ENCODE measurements at regions not wholly inside any gene's neighbourhood (a gene's known extent, or its start where the extent isn't known, plus 50 kb on each side); places are given as distances from the start of the nearest gene placed in this dataset.

DNA sequence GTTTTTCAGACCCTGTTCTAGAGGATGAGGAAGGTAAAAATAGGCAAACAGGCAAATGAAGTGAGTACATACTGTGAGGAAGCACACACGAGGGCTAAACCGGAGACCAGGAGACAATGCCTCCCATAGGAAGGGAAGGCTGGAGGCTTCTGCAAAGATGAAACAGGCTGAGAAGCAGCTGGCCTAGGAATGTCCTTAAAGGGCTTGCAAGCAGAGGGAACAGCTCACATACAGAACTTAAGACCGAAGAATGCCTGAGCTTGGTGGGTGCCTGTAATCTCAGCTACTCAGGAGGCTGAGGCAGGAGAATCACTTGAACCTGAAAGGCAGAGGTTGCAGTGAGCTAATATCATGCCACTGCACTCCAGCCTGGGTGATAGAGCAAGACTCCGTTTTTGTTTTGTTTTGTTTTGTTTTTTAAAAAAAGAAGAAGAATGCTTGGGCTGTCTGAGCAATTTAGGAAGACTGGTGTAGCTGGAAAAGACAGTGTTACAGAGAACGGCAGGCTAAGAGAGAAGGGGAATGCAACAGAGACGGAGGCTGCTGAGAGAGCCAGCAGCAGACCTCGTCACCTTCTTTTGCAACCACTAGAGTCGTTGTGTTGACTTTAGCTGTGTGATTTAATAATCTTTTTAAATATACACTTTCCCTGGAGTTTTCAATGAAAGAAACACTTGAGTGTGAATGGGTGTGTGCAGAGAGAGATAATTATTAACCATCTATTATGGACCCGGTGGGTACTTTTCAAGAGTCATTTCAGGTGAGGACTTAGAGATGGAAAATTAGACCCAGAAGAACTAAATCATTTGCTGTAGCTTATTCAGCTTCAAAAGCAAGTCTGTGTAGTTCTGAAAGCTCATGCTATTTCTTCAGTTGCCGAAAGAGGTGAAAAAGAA, 232.8 kb downstream of the GALR1 start:
- Histone ChIP-seq H4K20me1 (ENCODE audit: insufficient read depth) (no peaks in the 10 kb centered on the region), H3K9ac (ENCODE audit: low read length) (no peak overlapping the region), H3K27ac (ENCODE audit: low read length) (no peak overlapping the region), H3K4me3 (ENCODE audit: low read length) (no peak overlapping the region), H3K4me2 (ENCODE audit: low read length) (no peak overlapping the region), H3F3A (ENCODE audit: insufficient read depth, low read length, poor library complexity, severe bottlenecking) (no peaks in the 10 kb centered on the region), H3K36me3 (ENCODE audit: insufficient read depth, low read length) (no peaks in the 10 kb centered on the region), H3K9me3 (ENCODE audit: low read length) (no peaks in the 10 kb centered on the region), H3K79me2 (replicated peaks; ENCODE audit: insufficient read depth, low read length) (no peaks in the 10 kb centered on the region), H3K9me2 (ENCODE audit: insufficient read depth, low read length) (no peaks in the 10 kb centered on the region), H2AFZ (ENCODE audit: low read depth, low read length) (no peak overlapping the region), H3K27me3 (ENCODE audit: insufficient read depth, low read depth, low read length) (no peaks in the 10 kb centered on the region)
- TF ChIP-seq EZH2 (IDR thresholded peaks at IDR 0.05; ENCODE audit: borderline replicate concordance, insufficient read depth, low read length, poor library complexity, severe bottlenecking) (no peak), SMC3 (conservative IDR thresholded peaks at IDR 0.05; ENCODE audit: poor library complexity) (no peak), MXI1 (conservative IDR thresholded peaks at IDR 0.05; ENCODE audit: poor library complexity, severe bottlenecking) (no peak), TAF1 (IDR thresholded peaks at IDR 0.05; ENCODE audit: low read depth) (no peak), POLR2AphosphoS5 (IDR thresholded peaks at IDR 0.05) (no peak), RAD21 (conservative IDR thresholded peaks at IDR 0.05) (no peak), EP300 (conservative IDR thresholded peaks at IDR 0.05; ENCODE audit: poor library complexity, severe bottlenecking) (no peak)
- TF ChIP-seq, protein P1, sequence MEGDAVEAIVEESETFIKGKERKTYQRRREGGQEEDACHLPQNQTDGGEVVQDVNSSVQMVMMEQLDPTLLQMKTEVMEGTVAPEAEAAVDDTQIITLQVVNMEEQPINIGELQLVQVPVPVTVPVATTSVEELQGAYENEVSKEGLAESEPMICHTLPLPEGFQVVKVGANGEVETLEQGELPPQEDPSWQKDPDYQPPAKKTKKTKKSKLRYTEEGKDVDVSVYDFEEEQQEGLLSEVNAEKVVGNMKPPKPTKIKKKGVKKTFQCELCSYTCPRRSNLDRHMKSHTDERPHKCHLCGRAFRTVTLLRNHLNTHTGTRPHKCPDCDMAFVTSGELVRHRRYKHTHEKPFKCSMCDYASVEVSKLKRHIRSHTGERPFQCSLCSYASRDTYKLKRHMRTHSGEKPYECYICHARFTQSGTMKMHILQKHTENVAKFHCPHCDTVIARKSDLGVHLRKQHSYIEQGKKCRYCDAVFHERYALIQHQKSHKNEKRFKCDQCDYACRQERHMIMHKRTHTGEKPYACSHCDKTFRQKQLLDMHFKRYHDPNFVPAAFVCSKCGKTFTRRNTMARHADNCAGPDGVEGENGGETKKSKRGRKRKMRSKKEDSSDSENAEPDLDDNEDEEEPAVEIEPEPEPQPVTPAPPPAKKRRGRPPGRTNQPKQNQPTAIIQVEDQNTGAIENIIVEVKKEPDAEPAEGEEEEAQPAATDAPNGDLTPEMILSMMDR (IDR thresholded peaks at IDR 0.05; ENCODE audit: poor library complexity, severe bottlenecking), result no peak
- TF ChIP-seq, protein P2, sequence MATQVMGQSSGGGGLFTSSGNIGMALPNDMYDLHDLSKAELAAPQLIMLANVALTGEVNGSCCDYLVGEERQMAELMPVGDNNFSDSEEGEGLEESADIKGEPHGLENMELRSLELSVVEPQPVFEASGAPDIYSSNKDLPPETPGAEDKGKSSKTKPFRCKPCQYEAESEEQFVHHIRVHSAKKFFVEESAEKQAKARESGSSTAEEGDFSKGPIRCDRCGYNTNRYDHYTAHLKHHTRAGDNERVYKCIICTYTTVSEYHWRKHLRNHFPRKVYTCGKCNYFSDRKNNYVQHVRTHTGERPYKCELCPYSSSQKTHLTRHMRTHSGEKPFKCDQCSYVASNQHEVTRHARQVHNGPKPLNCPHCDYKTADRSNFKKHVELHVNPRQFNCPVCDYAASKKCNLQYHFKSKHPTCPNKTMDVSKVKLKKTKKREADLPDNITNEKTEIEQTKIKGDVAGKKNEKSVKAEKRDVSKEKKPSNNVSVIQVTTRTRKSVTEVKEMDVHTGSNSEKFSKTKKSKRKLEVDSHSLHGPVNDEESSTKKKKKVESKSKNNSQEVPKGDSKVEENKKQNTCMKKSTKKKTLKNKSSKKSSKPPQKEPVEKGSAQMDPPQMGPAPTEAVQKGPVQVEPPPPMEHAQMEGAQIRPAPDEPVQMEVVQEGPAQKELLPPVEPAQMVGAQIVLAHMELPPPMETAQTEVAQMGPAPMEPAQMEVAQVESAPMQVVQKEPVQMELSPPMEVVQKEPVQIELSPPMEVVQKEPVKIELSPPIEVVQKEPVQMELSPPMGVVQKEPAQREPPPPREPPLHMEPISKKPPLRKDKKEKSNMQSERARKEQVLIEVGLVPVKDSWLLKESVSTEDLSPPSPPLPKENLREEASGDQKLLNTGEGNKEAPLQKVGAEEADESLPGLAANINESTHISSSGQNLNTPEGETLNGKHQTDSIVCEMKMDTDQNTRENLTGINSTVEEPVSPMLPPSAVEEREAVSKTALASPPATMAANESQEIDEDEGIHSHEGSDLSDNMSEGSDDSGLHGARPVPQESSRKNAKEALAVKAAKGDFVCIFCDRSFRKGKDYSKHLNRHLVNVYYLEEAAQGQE (IDR thresholded peaks at IDR 0.05; ENCODE audit: borderline replicate concordance), result no peak

DNA sequence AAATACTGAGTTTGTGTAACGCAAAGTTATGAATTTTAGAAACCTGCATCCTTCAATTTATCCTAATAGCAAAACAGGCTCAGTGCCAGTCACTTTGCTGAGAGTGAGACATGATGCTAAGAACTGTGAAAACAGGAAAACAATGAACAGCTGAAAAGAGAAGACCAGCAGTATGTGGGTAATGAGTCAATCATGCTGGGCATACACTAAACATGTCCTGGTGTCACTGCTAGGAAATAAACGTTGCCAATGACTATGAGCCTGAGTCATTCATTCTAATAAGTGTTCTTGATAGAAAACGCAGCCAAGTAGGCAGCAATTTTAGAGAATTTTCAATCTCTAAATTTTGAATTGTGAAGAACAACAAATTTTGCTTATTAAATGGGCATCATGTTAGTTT, 237.3 kb downstream of the GALR1 start:
- Histone ChIP-seq H3K9ac (ENCODE audit: low read length) (no peak overlapping the region), H3K27ac (ENCODE audit: low read length) (no peak overlapping the region), H3K36me3 (ENCODE audit: insufficient read depth, low read length) (no peaks in the 10 kb centered on the region), H3K4me2 (ENCODE audit: low read length) (no peak overlapping the region), H3F3A (ENCODE audit: insufficient read depth, low read length, poor library complexity, severe bottlenecking) (no peaks in the 10 kb centered on the region), H3K27me3 (ENCODE audit: insufficient read depth, low read depth, low read length) (no peaks in the 10 kb centered on the region), H3K9me3 (ENCODE audit: low read length) (no peaks in the 10 kb centered on the region), H2AFZ (ENCODE audit: low read depth, low read length) (no peak overlapping the region), H4K20me1 (ENCODE audit: insufficient read depth) (no peaks in the 10 kb centered on the region), H3K79me2 (replicated peaks; ENCODE audit: insufficient read depth, low read length) (no peaks in the 10 kb centered on the region), H3K9me2 (ENCODE audit: insufficient read depth, low read length) (no peaks in the 10 kb centered on the region), H3K4me3 (ENCODE audit: low read length) (no peak overlapping the region)
- TF ChIP-seq EZH2 (IDR thresholded peaks at IDR 0.05; ENCODE audit: borderline replicate concordance, insufficient read depth, low read length, poor library complexity, severe bottlenecking) (no peak), TAF1 (IDR thresholded peaks at IDR 0.05; ENCODE audit: low read depth) (no peak), RAD21 (conservative IDR thresholded peaks at IDR 0.05) (no peak), MXI1 (conservative IDR thresholded peaks at IDR 0.05; ENCODE audit: poor library complexity, severe bottlenecking) (no peak), POLR2AphosphoS5 (IDR thresholded peaks at IDR 0.05) (no peak), SMC3 (conservative IDR thresholded peaks at IDR 0.05; ENCODE audit: poor library complexity) (no peak), EP300 (conservative IDR thresholded peaks at IDR 0.05; ENCODE audit: poor library complexity, severe bottlenecking) (no peak)
- TF ChIP-seq, protein P2 (IDR thresholded peaks at IDR 0.05; ENCODE audit: borderline replicate concordance), result no peak
- TF ChIP-seq, protein P1 (IDR thresholded peaks at IDR 0.05; ENCODE audit: poor library complexity, severe bottlenecking), result no peak
